OCI-LY1 (cell line): ENCODE measurements at regions not wholly inside any gene's neighbourhood (a gene's known extent, or its start where the extent isn't known, plus 50 kb on each side); places are given as distances from the start of the nearest gene placed in this dataset.

Experiments used
- H2AFZ ChIP-seq: fragments of 200-600 bp; sonication (generic), shearing (Covaris generic); 2 replicates; pipeline ENCODE4 v1.6.0; 2014; ENCODE audit warnings: antibody characterized with exemption, mild to moderate bottlenecking, low read length
- H3F3A ChIP-seq: fragments of 200-600 bp; sonication (generic), shearing (Covaris generic); 2 replicates; pipeline ENCODE4 v1.6.0; 2014; ENCODE audit warnings: mild to moderate bottlenecking, antibody characterized with exemption, low read length, moderate library complexity; ENCODE audit not compliant: insufficient read depth
- H3K27ac ChIP-seq: fragments of 200-600 bp; sonication (generic); 2 replicates; pipeline ENCODE4 v1.5.1; 2014; ENCODE audit warnings: low read length, mixed run types, mild to moderate bottlenecking, low read depth; ENCODE audit not compliant: poor library complexity, severe bottlenecking
- H3K27me3 ChIP-seq: fragments of 200-600 bp; sonication (generic); 2 replicates; pipeline ENCODE4 v1.6.0; 2014; ENCODE audit warnings: antibody characterized with exemption, mild to moderate bottlenecking, low read length, moderate library complexity; ENCODE audit not compliant: insufficient read depth
- H3K36me3 ChIP-seq: fragments of 200-600 bp; sonication (generic); 2 replicates; pipeline ENCODE4 v1.6.1; 2014; ENCODE audit warnings: mild to moderate bottlenecking, antibody characterized with exemption, low read length, moderate library complexity, mixed read lengths; ENCODE audit not compliant: insufficient read depth
- H3K4me1 ChIP-seq: fragments of 200-600 bp; sonication (generic); 2 replicates; pipeline ENCODE4 v1.5.1; 2014; ENCODE audit warnings: mild to moderate bottlenecking, low read length, moderate library complexity; ENCODE audit not compliant: insufficient read depth, severe bottlenecking
- H3K4me2 ChIP-seq: fragments of 200-600 bp; sonication (generic), shearing (Covaris generic); 2 replicates; pipeline ENCODE4 v1.6.1; 2014; ENCODE audit warnings: low read length
- H3K4me3 ChIP-seq: fragments of 200-600 bp; sonication (generic); 2 replicates; pipeline ENCODE4 v1.5.1; 2014; ENCODE audit warnings: low read length, low read depth, mild to moderate bottlenecking, mixed read lengths; ENCODE audit not compliant: poor library complexity, severe bottlenecking
- H3K79me2 ChIP-seq: fragments of 200-600 bp; shearing (Covaris generic); 2 replicates; pipeline ENCODE4 v1.6.1; 2016; ENCODE audit warnings: mixed run types, low read length, mixed read lengths; ENCODE audit not compliant: insufficient read depth
- H3K9ac ChIP-seq: fragments of 200-600 bp; sonication (generic), shearing (Covaris generic); 2 replicates; pipeline ENCODE4 v1.6.1; 2014; ENCODE audit warnings: mild to moderate bottlenecking, low read length, mixed read lengths
- H3K9me2 ChIP-seq: fragments of 200-600 bp; sonication (generic), shearing (Covaris generic); 2 replicates; pipeline ENCODE4 v1.6.1; 2014; ENCODE audit warnings: low read depth, mild to moderate bottlenecking, low read length, mixed read lengths
- H3K9me3 ChIP-seq: fragments of 200-600 bp; shearing (Covaris generic); 2 replicates; pipeline ENCODE4 v1.6.1; 2014; ENCODE audit warnings: low read length, mixed read lengths
- H4K20me1 ChIP-seq: fragments of 200-600 bp; sonication (generic), shearing (Covaris generic); 2 replicates; pipeline ENCODE4 v1.6.0; 2016; ENCODE audit warnings: mild to moderate bottlenecking, low read length; ENCODE audit not compliant: insufficient read depth
- EZH2 ChIP-seq: fragments of 200-600 bp; sonication (generic), shearing (Covaris generic); IDR thresholded peaks from 2 replicates; pipeline ENCODE4 v1.8.0; 2017; ENCODE audit warnings: borderline replicate concordance, mixed run types, mild to moderate bottlenecking, antibody characterized with exemption, low read length, moderate library complexity, mixed read lengths
- TF ChIP-seq, protein P1 (sequence below): fragments of 200-600 bp; sonication (generic), shearing (Covaris generic); IDR thresholded peaks from 2 replicates; pipeline ENCODE4 v1.5.1; 2017; ENCODE audit warnings: mild to moderate bottlenecking, antibody characterized with exemption, low read length, moderate library complexity, mixed read lengths

- Histone ChIP-seq H3K4me1 (no peaks in the 10 kb centered on the region), H4K20me1 (no peaks in the 10 kb centered on the region), H3K79me2 (no peaks in the 10 kb centered on the region), H3K4me3 (no peak overlapping the region), H3K36me3 (no peaks in the 10 kb centered on the region), H3K9me2 (no peaks in the 10 kb centered on the region), H2AFZ (no peak overlapping the region), H3K27me3 (no peaks in the 10 kb centered on the region), H3F3A (no peaks in the 10 kb centered on the region), H3K4me2 (no peak overlapping the region), H3K27ac (no peak overlapping the region), H3K9ac (no peak overlapping the region), H3K9me3 (no peaks in the 10 kb centered on the region)
- TF ChIP-seq, protein P1, sequence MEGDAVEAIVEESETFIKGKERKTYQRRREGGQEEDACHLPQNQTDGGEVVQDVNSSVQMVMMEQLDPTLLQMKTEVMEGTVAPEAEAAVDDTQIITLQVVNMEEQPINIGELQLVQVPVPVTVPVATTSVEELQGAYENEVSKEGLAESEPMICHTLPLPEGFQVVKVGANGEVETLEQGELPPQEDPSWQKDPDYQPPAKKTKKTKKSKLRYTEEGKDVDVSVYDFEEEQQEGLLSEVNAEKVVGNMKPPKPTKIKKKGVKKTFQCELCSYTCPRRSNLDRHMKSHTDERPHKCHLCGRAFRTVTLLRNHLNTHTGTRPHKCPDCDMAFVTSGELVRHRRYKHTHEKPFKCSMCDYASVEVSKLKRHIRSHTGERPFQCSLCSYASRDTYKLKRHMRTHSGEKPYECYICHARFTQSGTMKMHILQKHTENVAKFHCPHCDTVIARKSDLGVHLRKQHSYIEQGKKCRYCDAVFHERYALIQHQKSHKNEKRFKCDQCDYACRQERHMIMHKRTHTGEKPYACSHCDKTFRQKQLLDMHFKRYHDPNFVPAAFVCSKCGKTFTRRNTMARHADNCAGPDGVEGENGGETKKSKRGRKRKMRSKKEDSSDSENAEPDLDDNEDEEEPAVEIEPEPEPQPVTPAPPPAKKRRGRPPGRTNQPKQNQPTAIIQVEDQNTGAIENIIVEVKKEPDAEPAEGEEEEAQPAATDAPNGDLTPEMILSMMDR = no peak
- TF ChIP-seq EZH2 = no peak
Observed at GRCh38 chr15:85964471-85964870, 115.2 kb upstream of the AGBL1 start.

DNA sequence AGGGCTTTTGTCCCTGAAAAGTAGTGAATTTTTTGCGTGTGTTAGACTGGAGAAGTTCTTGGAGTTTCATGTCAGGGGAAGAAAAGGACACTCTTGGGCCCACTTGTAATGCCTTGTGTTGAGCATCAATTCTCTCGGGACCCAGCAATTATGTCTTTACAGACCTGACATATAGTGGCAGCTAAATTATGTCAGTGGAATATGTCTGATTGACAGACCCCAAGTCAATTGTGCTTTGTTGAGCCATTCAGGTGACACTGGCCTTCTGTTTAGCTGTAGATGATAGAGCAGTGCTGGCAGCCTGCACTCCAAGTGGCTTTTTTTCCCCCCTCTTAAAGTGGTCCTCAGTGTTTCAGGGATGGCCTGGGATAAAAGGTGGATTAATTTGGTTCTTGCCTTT lies 112.1 kb upstream of the AGBL1 start:
- Histone ChIP-seq H3K9me3 (no peaks in the 10 kb centered on the region), H3K9me2 (no peaks in the 10 kb centered on the region), H3K79me2 (no peaks in the 10 kb centered on the region), H4K20me1 (no peaks in the 10 kb centered on the region), H3K36me3 (no peaks in the 10 kb centered on the region), H3F3A (no peaks in the 10 kb centered on the region), H3K27ac (no peak overlapping the region), H2AFZ (no peak overlapping the region), H3K4me3 (no peak overlapping the region), H3K4me1 (no peaks in the 10 kb centered on the region), H3K9ac (no peak overlapping the region), H3K27me3 (no peaks in the 10 kb centered on the region), H3K4me2 (no peak overlapping the region)
- TF ChIP-seq, protein P1 = no peak
- no peak for TF ChIP-seq EZH2

DNA sequence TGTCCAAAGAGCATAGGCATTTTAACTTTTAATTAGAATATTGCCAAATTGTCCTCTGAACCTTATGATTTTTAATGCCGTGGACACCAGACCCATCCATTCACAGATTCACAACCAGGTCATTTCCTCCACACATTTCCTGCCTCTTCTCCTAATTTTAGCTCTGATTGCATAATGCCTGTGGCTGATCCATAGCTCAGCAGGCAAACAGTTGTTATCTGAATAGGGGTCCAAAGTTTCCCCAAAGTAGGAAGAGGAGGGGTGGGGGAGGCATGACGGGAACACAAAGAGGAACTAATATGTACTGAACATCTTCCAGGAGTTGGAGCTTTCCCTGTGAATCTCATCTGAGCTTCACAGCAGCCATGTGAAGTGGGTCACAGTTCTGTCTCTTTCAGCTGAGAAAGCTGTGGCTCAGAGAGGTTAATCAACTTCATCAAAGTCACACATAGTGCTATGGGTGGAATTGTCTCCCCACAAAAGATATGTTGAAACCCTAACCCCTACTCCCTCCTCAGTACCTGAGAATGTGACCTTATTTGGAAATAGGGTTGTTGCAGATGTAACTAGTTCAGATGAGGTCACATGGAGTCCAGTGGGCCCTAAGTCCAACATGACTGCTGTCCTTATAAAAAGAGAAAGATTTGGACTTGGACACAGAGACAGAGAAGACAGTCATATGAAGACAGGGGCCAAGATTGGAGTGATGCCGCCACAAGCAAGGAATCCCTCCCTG lies 106.7 kb upstream of the AGBL1 start:
- no peaks in the 10 kb centered on the region; the same call in 1 of the 2 replicates for H3K36me3 ChIP-seq
- no peak overlapping the region for H3K4me3 ChIP-seq
- no peaks in the 10 kb centered on the region for H3K4me1 ChIP-seq
- no peak overlapping the region for H3K4me2 ChIP-seq
- TF ChIP-seq, protein P1 = no peak
- no peak for TF ChIP-seq EZH2
- peaks cover 8% of the 10 kb centered on the region for H3K9me3 ChIP-seq
- no peak overlapping the region for H3K27ac ChIP-seq
- H3K9me2 ChIP-seq = no peaks in the 10 kb centered on the region
- H3K79me2 ChIP-seq = no peaks in the 10 kb centered on the region
- no peaks in the 10 kb centered on the region for H3F3A ChIP-seq
- no peak overlapping the region for H2AFZ ChIP-seq
- H3K9ac ChIP-seq = no peak overlapping the region
- H4K20me1 ChIP-seq = no peaks in the 10 kb centered on the region
- H3K27me3 ChIP-seq = no peaks in the 10 kb centered on the region; the same call in 1 of the 2 replicates
